Muscle layer of colon (tissue), 2 donors: ENCODE measurements at regions not wholly inside any gene's neighbourhood (a gene's known extent, or its start where the extent isn't known, plus 50 kb on each side); places are given as distances from the start of the nearest gene placed in this dataset.
A peak's percentile ranks its signal among the peaks of the same experiment; 100 is the strongest.

Source experiments
- H3K27ac ChIP-seq: one replicate; pipeline ENCODE4 v1.7.0; 2013; ENCODE audit warnings: low read depth, mild to moderate bottlenecking, low read length, moderate library complexity
- H3K27me3 ChIP-seq, 2 donors: one replicate each; pipeline ENCODE4 v1.7.0; 2013; ENCODE audit warnings: low read length in 2 of 2, mild to moderate bottlenecking in 2 of 2; ENCODE audit not compliant: insufficient read depth in 2 of 2, control insufficient read depth in 1 of 2
- H3K36me3 ChIP-seq: one replicate; pipeline ENCODE4 v1.7.0; 2013; ENCODE audit warnings: mild to moderate bottlenecking, low read length; ENCODE audit not compliant: insufficient read depth
- H3K4me1 ChIP-seq: one replicate; pipeline ENCODE4 v1.7.0; 2013; ENCODE audit warnings: mild to moderate bottlenecking, low read length; ENCODE audit not compliant: insufficient read depth
- H3K4me3 ChIP-seq, 2 donors: one replicate each; pipeline ENCODE4 v1.7.0; 2013; ENCODE audit warnings: low read length in 2 of 2, low read depth in 1 of 2, mild to moderate bottlenecking in 1 of 2, moderate library complexity in 1 of 2
- H3K9ac ChIP-seq: one replicate; pipeline ENCODE4 v1.7.0; 2013; ENCODE audit warnings: low read length
- H3K9me3 ChIP-seq: one replicate; pipeline ENCODE4 v1.7.0; 2013; ENCODE audit warnings: mild to moderate bottlenecking, low read length
- donor health status: abdominal sarcoma.
- donor health status: Adenocarcinoma of cecum.

DNA sequence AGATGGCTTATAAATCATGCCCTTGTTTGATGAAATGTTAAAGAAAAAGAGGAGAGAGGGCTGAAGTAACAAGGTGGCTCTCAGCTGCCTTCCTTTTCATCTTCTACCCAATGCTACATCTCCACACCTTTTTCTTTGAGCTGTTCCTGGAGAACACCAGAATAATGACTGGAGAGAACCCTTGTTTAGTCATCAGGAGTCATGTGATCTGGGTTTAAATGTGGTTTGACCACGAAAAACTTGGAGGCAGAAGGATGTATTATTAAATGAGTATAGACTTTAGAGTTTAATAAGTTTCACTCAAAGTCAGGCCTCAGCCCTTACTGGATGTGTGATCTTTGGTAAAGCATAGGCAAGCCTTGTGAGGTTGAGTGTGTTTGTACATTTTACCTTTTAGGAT, 230.3 kb upstream of the TBL1XR1 start:
- H3K27ac ChIP-seq, result no peak overlapping the region
- no peak overlapping the region for H3K9ac ChIP-seq
- H3K4me3 ChIP-seq, result no peak overlapping the region
- H3K4me1 ChIP-seq, result no peaks in the 10 kb centered on the region
- H3K27me3 ChIP-seq, result no peaks in the 10 kb centered on the region
- H3K36me3 ChIP-seq, result no peaks in the 10 kb centered on the region
- no peaks in the 10 kb centered on the region for H3K9me3 ChIP-seq

DNA sequence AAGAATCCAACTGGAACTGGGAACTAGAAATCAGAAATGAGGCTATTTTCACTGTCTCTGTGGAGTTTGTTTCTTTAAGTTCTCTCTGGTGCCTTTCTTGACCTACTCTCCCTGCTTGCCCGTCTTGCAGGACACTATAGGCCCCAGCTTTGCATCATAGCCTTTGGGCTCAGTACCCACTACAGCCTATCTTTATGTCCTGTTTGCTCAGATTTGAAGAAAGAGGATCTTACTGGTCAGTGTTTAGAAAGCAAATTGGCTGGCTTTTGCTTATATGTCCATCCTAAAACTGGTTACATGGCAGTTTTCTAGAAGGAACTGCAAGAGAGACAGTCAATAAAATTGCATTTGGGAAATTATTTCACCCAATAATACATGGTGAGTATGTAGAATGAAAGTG, 231.8 kb upstream of the TBL1XR1 start:
- H3K9me3 ChIP-seq, result no peaks in the 10 kb centered on the region
- H3K27me3 ChIP-seq, result no peaks in the 10 kb centered on the region
- H3K36me3 ChIP-seq, result no peaks in the 10 kb centered on the region
- H3K4me3 ChIP-seq, result no peak overlapping the region
- no peaks in the 10 kb centered on the region for H3K4me1 ChIP-seq
- no peak overlapping the region for H3K27ac ChIP-seq
- H3K9ac ChIP-seq, result no peak overlapping the region

DNA sequence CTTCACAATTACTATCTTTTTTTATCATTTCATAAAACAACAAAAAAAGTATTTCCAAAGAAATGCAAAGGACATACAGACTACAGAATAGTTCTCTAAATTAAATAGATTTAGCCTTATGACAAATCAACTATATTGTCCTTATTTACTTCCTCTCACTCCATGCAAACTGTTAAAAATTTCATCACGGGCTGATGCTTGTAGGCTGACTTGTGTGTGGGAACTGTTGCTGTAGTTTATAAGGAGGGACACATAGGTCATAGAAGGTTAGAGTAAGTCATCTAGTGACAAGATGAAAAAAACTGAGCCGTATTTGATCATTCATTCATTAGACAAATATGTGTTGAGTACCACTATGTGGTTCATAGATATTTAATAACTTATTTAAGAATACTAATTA, 232.5 kb upstream of the TBL1XR1 start:
- H3K9me3 ChIP-seq, result no peaks in the 10 kb centered on the region
- H3K4me1 ChIP-seq, result no peaks in the 10 kb centered on the region
- no peak overlapping the region for H3K9ac ChIP-seq
- H3K36me3 ChIP-seq, result no peaks in the 10 kb centered on the region
- no peak overlapping the region for H3K4me3 ChIP-seq
- H3K27ac ChIP-seq, result no peak overlapping the region
- H3K27me3 ChIP-seq, result no peaks in the 10 kb centered on the region

DNA sequence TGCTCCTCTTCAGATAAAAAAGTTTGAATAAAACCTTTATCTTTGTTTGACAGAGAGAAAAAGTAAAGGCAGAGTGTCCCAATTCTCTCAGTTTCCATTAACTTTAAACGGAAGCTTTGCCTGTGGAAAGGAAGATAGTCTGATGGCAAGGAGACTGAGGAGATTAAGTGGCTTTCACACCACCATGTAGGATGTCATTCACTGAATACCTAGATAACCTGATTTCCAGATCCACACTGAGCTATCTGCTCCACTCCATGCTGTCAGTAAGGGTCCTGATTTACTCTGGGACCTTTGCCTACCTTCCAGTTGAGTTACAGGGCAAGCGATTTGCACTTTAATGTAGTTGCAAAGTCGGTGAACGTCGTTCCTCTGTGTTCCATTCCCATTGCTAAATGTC, 233.4 kb upstream of the TBL1XR1 start:
- H3K27ac ChIP-seq, result no peak overlapping the region
- H3K9me3 ChIP-seq, result no peaks in the 10 kb centered on the region
- no peaks in the 10 kb centered on the region for H3K4me1 ChIP-seq
- no peaks in the 10 kb centered on the region for H3K36me3 ChIP-seq
- H3K27me3 ChIP-seq, result no peaks in the 10 kb centered on the region
- H3K9ac ChIP-seq, result no peak overlapping the region
- H3K4me3 ChIP-seq, result no peak overlapping the region

DNA sequence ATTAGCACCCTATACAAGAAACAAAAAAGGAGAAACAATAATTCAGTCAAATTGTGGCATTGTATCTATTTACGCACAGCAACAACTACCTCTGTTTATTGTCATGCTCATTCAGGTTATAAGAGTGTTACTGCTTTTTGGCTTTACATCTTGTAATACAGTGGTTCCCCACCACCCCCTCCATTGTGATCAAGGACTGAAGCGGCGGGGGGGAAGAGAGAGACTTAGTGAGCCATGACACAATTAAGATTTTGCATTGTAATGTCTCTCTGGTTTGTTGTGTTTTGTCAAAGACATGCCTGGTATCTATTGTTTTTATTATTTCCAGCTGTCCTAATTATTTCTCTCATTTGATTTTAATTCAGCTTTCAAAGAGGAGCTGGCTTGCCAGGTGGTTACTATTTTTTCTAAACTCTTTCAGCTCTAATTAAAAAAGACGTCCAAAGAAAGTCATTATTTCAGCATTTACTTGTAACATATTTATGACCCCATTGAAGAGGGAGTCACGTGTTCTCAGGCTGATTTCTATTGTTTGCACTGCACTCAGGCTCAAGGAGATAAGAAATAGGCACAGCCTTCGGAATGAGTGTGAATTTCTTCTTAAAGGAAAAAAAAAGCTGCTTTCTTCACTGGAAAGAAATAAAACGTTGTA, 234.4 kb upstream of the TBL1XR1 start:
- Histone ChIP-seq H3K27ac (no peak overlapping the region), H3K4me1 (no peaks in the 10 kb centered on the region), H3K27me3 (no peaks in the 10 kb centered on the region), H3K4me3 (no peak overlapping the region), H3K36me3 (no peaks in the 10 kb centered on the region), H3K9me3 (no peaks in the 10 kb centered on the region), H3K9ac (no peak overlapping the region)

DNA sequence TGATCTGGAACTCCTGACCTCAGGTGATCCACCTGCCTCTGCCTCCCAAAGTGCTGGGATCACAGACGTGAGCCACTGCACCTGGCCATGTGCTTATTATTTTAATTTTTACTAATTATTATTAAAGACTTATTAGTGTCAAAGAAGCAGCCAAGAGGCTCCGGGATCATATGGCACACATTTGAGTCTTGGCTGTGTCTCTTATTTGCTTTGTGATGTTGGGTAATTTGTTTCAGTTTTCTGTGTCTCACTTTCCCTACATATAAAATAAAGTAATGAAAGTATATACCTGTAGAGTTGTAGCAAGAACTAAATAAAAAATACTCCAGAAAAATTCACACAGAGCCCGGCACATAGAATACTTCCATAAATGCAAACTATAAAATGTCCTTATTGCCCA, 238.0 kb upstream of the TBL1XR1 start:
- Histone ChIP-seq H3K36me3 (no peaks in the 10 kb centered on the region), H3K4me3 (no peak overlapping the region), H3K9ac (no peak overlapping the region), H3K9me3 (no peaks in the 10 kb centered on the region), H3K27ac (no peak overlapping the region), H3K4me1 (peaks cover 16% of the 10 kb centered on the region), H3K27me3 (no peaks in the 10 kb centered on the region)

DNA sequence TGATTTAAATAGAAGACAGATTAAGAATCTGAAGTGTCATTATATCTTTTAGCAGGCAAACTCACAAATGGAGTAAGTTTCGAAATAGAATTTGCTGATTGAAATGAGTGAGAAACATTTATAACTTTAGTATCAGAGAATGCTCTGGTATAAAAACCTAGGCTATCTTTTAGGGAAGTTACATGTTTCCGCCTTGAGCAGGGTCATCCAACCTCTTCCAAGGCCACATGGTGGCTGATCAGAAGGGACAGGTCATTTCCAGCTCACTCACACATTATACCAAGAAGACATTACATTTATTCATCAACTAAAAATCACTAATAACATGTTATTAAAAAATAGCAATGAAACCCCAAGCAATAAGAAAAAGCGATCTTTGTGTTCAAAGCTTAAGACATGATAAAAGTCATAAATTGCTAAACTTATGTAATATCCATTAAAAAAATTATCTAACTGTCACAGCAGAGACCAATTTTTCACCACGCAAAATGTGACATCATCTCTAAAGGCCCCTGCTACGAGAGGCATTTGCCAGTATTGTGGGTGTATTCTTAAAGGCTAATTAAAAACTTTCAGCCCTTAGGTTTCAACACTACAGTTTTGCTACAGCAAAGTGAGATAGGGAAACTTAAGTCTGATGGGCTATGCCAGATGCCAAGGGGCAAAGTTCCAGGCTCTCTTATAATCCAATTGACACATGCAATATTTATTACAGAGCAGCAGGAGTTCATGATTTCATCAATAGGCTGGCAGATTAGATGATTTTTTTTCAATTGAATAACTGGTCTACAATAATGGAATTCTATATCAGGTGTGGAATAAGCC, 240.4 kb upstream of the TBL1XR1 start:
- Histone ChIP-seq H3K9ac (no peak overlapping the region), H3K36me3 (no peaks in the 10 kb centered on the region), H3K9me3 (no peaks in the 10 kb centered on the region), H3K27me3 (no peaks in the 10 kb centered on the region), H3K27ac (no peak overlapping the region), H3K4me1 (peaks cover 38% of the 10 kb centered on the region), H3K4me3 (no peak overlapping the region)

DNA sequence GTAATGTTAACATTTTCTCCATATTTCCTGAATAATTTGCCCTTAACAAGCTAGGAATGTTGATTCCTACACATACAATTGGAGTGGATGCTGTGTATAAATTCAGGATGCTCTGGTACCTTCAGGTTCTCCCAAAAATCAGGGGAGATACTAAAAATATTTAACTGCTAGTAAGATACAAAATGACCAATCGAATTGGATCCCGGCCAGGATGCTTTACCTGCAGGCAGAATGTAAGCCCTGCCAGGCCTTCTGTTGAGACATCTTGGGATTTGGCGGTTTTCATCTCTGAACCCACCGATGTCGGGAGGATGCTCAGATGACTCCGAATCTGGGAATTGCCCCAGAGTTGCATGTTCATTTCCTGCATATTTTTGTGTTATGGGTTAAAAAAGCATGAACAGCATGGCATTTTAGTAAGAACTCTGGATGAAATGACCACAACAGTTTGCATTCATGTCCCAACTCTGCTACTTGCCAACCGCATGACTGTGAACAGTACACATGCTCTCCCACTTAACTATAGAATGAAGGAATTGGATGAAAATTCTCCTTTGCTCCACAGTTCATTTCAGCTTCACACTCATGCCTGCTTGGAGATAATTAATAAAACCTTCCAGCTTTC, 241.4 kb upstream of the TBL1XR1 start:
- Histone ChIP-seq H3K27me3 (no peaks in the 10 kb centered on the region), H3K9ac (no peak overlapping the region), H3K4me3 (no peak overlapping the region), H3K9me3 (no peaks in the 10 kb centered on the region), H3K36me3 (no peaks in the 10 kb centered on the region), H3K4me1 (peaks cover 46% of the 10 kb centered on the region), H3K27ac (peak overlapping the region; percentile 59)

DNA sequence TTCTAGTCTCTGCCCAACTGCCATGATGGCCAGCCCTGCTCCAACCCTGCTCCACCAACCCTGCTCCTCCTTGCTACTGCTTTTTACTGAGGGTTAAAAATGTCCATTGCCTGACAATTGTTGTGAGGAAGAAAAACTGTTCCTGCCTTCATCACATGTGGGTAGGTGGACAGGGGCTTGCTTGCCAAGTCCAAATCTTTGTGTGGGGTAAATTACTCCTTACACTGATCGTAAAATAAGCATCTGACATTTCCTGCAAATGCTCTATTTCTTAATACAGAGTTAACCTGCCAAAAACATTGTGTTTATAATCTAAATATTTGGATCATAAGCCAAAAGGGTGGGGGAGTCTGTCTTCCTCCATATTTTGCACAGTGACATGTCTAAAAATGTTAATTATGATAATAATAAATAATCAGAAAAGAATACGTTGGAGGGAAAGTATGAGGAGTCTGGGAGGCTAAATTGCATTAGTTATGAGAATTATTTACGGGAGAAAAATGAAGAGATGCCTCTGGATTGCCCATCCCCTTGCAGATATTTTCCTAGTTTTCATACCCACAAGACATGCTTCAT, 242.5 kb upstream of the TBL1XR1 start:
- Histone ChIP-seq H3K36me3 (no peaks in the 10 kb centered on the region), H3K4me3 (no peak overlapping the region), H3K9ac (no peak overlapping the region), H3K27me3 (no peaks in the 10 kb centered on the region), H3K9me3 (no peaks in the 10 kb centered on the region), H3K4me1 (peaks cover 46% of the 10 kb centered on the region), H3K27ac (peak overlapping the region; percentile 59)

DNA sequence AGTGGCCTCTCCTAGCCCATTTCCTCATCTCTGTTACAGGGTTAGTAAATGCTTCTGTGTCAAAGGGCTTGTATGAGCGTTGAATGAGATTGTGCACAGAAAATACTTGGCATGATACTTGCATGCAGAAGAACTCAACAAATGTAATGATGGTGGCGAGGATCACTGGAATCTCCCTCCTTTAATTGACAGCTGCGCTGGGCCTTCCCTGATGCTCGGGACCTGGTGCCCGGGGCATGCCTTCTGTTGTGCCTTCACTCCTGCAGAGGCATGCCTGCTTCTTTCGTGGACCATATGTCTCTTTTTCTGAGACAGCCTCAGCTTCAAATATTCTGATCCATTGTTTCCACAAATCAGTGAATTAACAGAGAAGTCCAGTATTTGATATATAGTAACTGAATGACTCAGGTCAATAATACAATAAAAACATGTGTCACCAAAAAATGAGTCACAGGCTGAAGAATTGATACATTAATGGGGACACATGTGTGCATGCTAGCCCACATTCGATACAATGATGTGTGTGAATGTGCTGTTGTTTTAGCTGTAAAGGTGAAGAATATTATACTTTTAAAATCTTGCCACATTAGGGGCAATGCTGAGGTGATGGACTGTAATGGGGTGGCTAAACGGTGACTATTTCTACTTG, 243.3 kb upstream of the TBL1XR1 start:
- no peak overlapping the region for H3K4me3 ChIP-seq
- no peaks in the 10 kb centered on the region for H3K27me3 ChIP-seq
- H3K27ac ChIP-seq, result peak overlapping the region; percentile 60
- H3K9me3 ChIP-seq, result no peaks in the 10 kb centered on the region
- H3K9ac ChIP-seq, result no peak overlapping the region
- no peaks in the 10 kb centered on the region for H3K36me3 ChIP-seq
- H3K4me1 ChIP-seq, result peaks cover 46% of the 10 kb centered on the region

DNA sequence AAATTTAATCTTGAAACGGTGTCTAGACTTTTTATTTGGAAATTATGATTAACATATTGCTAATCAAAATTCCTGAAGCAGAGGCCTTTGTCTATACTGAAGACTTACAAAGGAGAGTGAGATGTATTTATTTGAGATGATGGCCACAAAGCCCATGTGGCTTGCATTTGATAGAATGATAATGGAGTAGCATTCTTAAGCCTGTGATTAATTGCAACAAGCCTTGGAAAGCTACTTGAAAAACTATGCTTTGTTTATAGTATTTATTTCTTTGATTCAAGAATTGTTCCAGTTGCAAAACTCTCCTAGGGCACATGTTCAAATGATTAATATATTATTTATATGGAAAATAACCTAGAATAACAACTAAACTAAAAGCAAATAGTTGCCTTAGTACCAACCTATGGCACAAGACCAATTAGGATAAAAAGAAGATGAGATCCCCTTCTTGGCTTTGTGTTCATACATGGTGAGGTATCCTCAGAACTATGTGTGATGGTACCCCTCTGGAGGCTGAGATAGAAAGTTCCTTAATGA, 244.1 kb upstream of the TBL1XR1 start:
- H3K36me3 ChIP-seq, result no peaks in the 10 kb centered on the region
- H3K27ac ChIP-seq, result peak overlapping the region; percentile 53
- peaks cover 46% of the 10 kb centered on the region for H3K4me1 ChIP-seq
- no peaks in the 10 kb centered on the region for H3K9me3 ChIP-seq
- peak overlapping the region in 1 of 2 donors; percentile 63 for H3K4me3 ChIP-seq
- H3K9ac ChIP-seq, result no peak overlapping the region
- H3K27me3 ChIP-seq, result no peaks in the 10 kb centered on the region
